Suprapubic skin (tissue), 4 donors: ENCODE measurements at regions not wholly inside any gene's neighbourhood (a gene's known extent, or its start where the extent isn't known, plus 50 kb on each side); places are given as distances from the start of the nearest gene placed in this dataset.

Source experiments
- DNase-seq, 2 donors: peaks; one replicate each; pipeline ENCODE4 v3.0.0-alpha.2; 2019; ENCODE audit warnings: low spot score in 2 of 2
- H3K27ac ChIP-seq: fragments of 200-600 bp; sonication (generic); one replicate; pipeline ENCODE4 v1.5.1; 2019
- H3K27me3 ChIP-seq: fragments of 200-600 bp; sonication (generic); one replicate; pipeline ENCODE4 v1.5.1; 2019
- H3K36me3 ChIP-seq: fragments of 200-600 bp; sonication (generic); one replicate; pipeline ENCODE4 v1.5.1; 2019
- H3K4me1 ChIP-seq: fragments of 200-600 bp; sonication (generic); one replicate; pipeline ENCODE4 v1.5.1; 2019
- H3K4me3 ChIP-seq: fragments of 200-600 bp; sonication (generic); one replicate; pipeline ENCODE4 v1.5.1; 2019; ENCODE audit warnings: mild to moderate bottlenecking
- H3K9me3 ChIP-seq: fragments of 200-600 bp; sonication (generic); one replicate; pipeline ENCODE4 v1.5.1; 2019
- CTCF ChIP-seq, 2 donors: fragments of 200-600 bp in 1 of 2; fragments of 450-650 bp in 1 of 2; sonication (generic) in 1 of 2; IDR thresholded peaks; one replicate each; pipeline ENCODE4 v1.5.1; 2016 to 2019; ENCODE audit warnings: antibody characterized with exemption in 2 of 2, mild to moderate bottlenecking in 1 of 2, moderate library complexity in 1 of 2
- EP300 ChIP-seq: sonication (generic); formaldehyde crosslinking; IDR thresholded peaks from one replicate; pipeline ENCODE4 v1.6.1; 2017; ENCODE audit warnings: antibody characterized with exemption
- POLR2A ChIP-seq, 2 donors: fragments of 450-650 bp; IDR thresholded peaks; one replicate each; pipeline ENCODE4 v1.6.1; 2017; ENCODE audit warnings: antibody characterized with exemption in 2 of 2, mild to moderate bottlenecking in 2 of 2, moderate library complexity in 2 of 2
- POLR2AphosphoS5 ChIP-seq, 3 donors: sonication (generic); formaldehyde crosslinking; IDR thresholded peaks; one replicate each; pipeline ENCODE4 v1.6.1; 2017; ENCODE audit warnings: antibody characterized with exemption in 3 of 3
- WGBS: methylation state at CpG from one replicate; pipeline ENCODE4 v1.1.5; 2018; 5-methylcytosine and 5-hydroxymethylcytosine counted together

- no peak for DNase-seq
- no peaks in the 10 kb centered on the region for H3K36me3 ChIP-seq
- WGBS: 47% methylated on average over 5 of the region's 5 CpGs
- H3K4me3 ChIP-seq: no peak overlapping the region
- peaks cover 3% of the 10 kb centered on the region for H3K27me3 ChIP-seq
- peaks cover 9% of the 10 kb centered on the region for H3K9me3 ChIP-seq
- TF ChIP-seq POLR2A (IDR thresholded peaks at IDR 0.05) (no peak), CTCF (IDR thresholded peaks at IDR 0.05) (no peak), EP300 (no peak), POLR2AphosphoS5 (IDR thresholded peaks at IDR 0.05) (no peak)
- peaks cover under 1% of the 10 kb centered on the region for H3K4me1 ChIP-seq
- no peak overlapping the region for H3K27ac ChIP-seq
These were observed 83.3 kb upstream of the TNRC6C start for GRCh38 chr17:77875051-77875780.

GRCh38 chr17:77875881-77876509 is 82.5 kb upstream of the TNRC6C start:
- no peak for DNase-seq
- H3K36me3 ChIP-seq: no peaks in the 10 kb centered on the region
- peaks cover 3% of the 10 kb centered on the region for H3K27me3 ChIP-seq
- 89% methylated on average over 2 of the region's 2 CpGs for WGBS
- TF ChIP-seq POLR2AphosphoS5 (IDR thresholded peaks at IDR 0.05): no peak
- TF ChIP-seq POLR2A (IDR thresholded peaks at IDR 0.05): no peak
- TF ChIP-seq EP300: no peak
- TF ChIP-seq CTCF (IDR thresholded peaks at IDR 0.05): no peak
- H3K27ac ChIP-seq: no peak overlapping the region
- peaks cover 8% of the 10 kb centered on the region for H3K4me1 ChIP-seq
- H3K4me3 ChIP-seq: no peak overlapping the region
- peaks cover 9% of the 10 kb centered on the region for H3K9me3 ChIP-seq

GRCh38 chr17:77877036-77877435 is 81.5 kb upstream of the TNRC6C start:
- 97% methylated on average over 3 of the region's 3 CpGs for WGBS
- Histone ChIP-seq H3K4me1 (peaks cover 19% of the 10 kb centered on the region), H3K27me3 (peaks cover 3% of the 10 kb centered on the region), H3K9me3 (peaks cover 9% of the 10 kb centered on the region), H3K36me3 (no peaks in the 10 kb centered on the region), H3K27ac (no peak overlapping the region), H3K4me3 (no peak overlapping the region)
- no peak for DNase-seq
- TF ChIP-seq EP300: no peak
- no peak for TF ChIP-seq POLR2A (IDR thresholded peaks at IDR 0.05)
- no peak for TF ChIP-seq POLR2AphosphoS5 (IDR thresholded peaks at IDR 0.05)
- no peak for TF ChIP-seq CTCF (IDR thresholded peaks at IDR 0.05)

GRCh38 chr17:77877646-77878355 is 80.7 kb upstream of the TNRC6C start:
- Histone ChIP-seq H3K27ac (no peak overlapping the region), H3K4me1 (peaks cover 26% of the 10 kb centered on the region)
- 93% methylated on average over 13 of the region's 13 CpGs for WGBS

More at GRCh38 chr17:77877646-77878355, 80.7 kb upstream of the TNRC6C start:
- peaks cover 3% of the 10 kb centered on the region for H3K27me3 ChIP-seq
- no peaks in the 10 kb centered on the region for H3K36me3 ChIP-seq
- TF ChIP-seq POLR2AphosphoS5 (IDR thresholded peaks at IDR 0.05): no peak
- no peak for TF ChIP-seq EP300
- no peak for TF ChIP-seq POLR2A (IDR thresholded peaks at IDR 0.05)
- TF ChIP-seq CTCF (IDR thresholded peaks at IDR 0.05): no peak
- no peak for DNase-seq
- peaks cover 9% of the 10 kb centered on the region for H3K9me3 ChIP-seq
- no peak overlapping the region for H3K4me3 ChIP-seq
